ENCODE measurements at regions not wholly inside any gene's neighbourhood (a gene's known extent, or its start where the extent isn't known, plus 50 kb on each side); places are given as distances from the start of the nearest gene placed in this dataset.

GRCh38 chr11:28520291-28520690 is 412.1 kb downstream of the METTL15 start:
- Histone ChIP-seq H3K4me1 (ENCODE audit: control insufficient read depth in 5 of 5, insufficient read depth in 5 of 5, low read length in 5 of 5) (no peaks in the 10 kb centered on the region), H3K27me3 (ENCODE audit: control insufficient read depth in 3 of 3, insufficient read depth in 3 of 3, low read length in 2 of 3) (no peaks in the 10 kb centered on the region), H3K9me3 (ENCODE audit: control insufficient read depth in 4 of 4, insufficient read depth in 3 of 4, low read length in 3 of 4) (no peaks in the 10 kb centered on the region), H3K9ac (ENCODE audit: insufficient read depth in 1 of 2, low read length in 2 of 2) (no peak overlapping the region), H3K36me3 (ENCODE audit: control insufficient read depth in 4 of 4, insufficient read depth in 4 of 4, low read length in 4 of 4) (no peaks in the 10 kb centered on the region), H3K27ac (ENCODE audit: low read depth in 1 of 2, low read length in 1 of 2) (no peak overlapping the region), H3K4me3 (no peak overlapping the region)
- ATAC-seq (ENCODE audit: insufficient read depth, low FRiP score) (no peak), DNase-seq (no peak)
- no peak for TF ChIP-seq CTCF (IDR thresholded peaks at IDR 0.05; ENCODE audit: control extremely low read depth, extremely low read depth)
- WGBS, 2 donors: 85 to 86% methylated on average over 1 of the region's 1 CpG

GRCh38 chr11:28518825-28519224 is 410.6 kb downstream of the METTL15 start:
- TF ChIP-seq CTCF (IDR thresholded peaks at IDR 0.05; ENCODE audit: control extremely low read depth, extremely low read depth): no peak
- Histone ChIP-seq H3K27me3 (ENCODE audit: control insufficient read depth in 3 of 3, insufficient read depth in 3 of 3, low read length in 2 of 3) (no peaks in the 10 kb centered on the region), H3K4me3 (no peak overlapping the region), H3K4me1 (ENCODE audit: control insufficient read depth in 5 of 5, insufficient read depth in 5 of 5, low read length in 5 of 5) (no peaks in the 10 kb centered on the region), H3K9me3 (ENCODE audit: control insufficient read depth in 4 of 4, insufficient read depth in 3 of 4, low read length in 3 of 4) (no peaks in the 10 kb centered on the region), H3K27ac (ENCODE audit: low read depth in 1 of 2, low read length in 1 of 2) (no peak overlapping the region), H3K36me3 (ENCODE audit: control insufficient read depth in 4 of 4, insufficient read depth in 4 of 4, low read length in 4 of 4) (no peaks in the 10 kb centered on the region), H3K9ac (ENCODE audit: insufficient read depth in 1 of 2, low read length in 2 of 2) (no peak overlapping the region)
- no peak for DNase-seq
- ATAC-seq (ENCODE audit: insufficient read depth, low FRiP score): no peak

- ATAC-seq (ENCODE audit: insufficient read depth, low FRiP score) (no peak), DNase-seq (no peak)
- H3K27ac ChIP-seq (ENCODE audit: low read depth in 1 of 2, low read length in 1 of 2): no peak overlapping the region
- WGBS, 2 donors: 68 to 77% methylated on average over 5 of the region's 5 CpGs
- TF ChIP-seq CTCF (IDR thresholded peaks at IDR 0.05; ENCODE audit: control extremely low read depth, extremely low read depth): no peak
- no peaks in the 10 kb centered on the region for H3K27me3 ChIP-seq (ENCODE audit: control insufficient read depth in 3 of 3, insufficient read depth in 3 of 3, low read length in 2 of 3)
- H3K9me3 ChIP-seq (ENCODE audit: control insufficient read depth in 4 of 4, insufficient read depth in 3 of 4, low read length in 3 of 4): peaks cover 0 to 5% (median under 1%) of the 10 kb centered on the region in 4 donors
- H3K4me1 ChIP-seq (ENCODE audit: control insufficient read depth in 5 of 5, insufficient read depth in 5 of 5, low read length in 5 of 5): no peaks in the 10 kb centered on the region
- no peak overlapping the region for H3K4me3 ChIP-seq
- H3K9ac ChIP-seq (ENCODE audit: insufficient read depth in 1 of 2, low read length in 2 of 2): no peak overlapping the region
- H3K36me3 ChIP-seq (ENCODE audit: control insufficient read depth in 4 of 4, insufficient read depth in 4 of 4, low read length in 4 of 4): no peaks in the 10 kb centered on the region
Measured at GRCh38 chr11:28517621-28518020, 409.4 kb downstream of the METTL15 start.

GRCh38 chr11:28514391-28514790 is 406.2 kb downstream of the METTL15 start:
- Histone ChIP-seq H3K4me1 (ENCODE audit: control insufficient read depth in 5 of 5, insufficient read depth in 5 of 5, low read length in 5 of 5) (no peaks in the 10 kb centered on the region), H3K27me3 (ENCODE audit: control insufficient read depth in 3 of 3, insufficient read depth in 3 of 3, low read length in 2 of 3) (no peaks in the 10 kb centered on the region), H3K4me3 (no peak overlapping the region), H3K36me3 (ENCODE audit: control insufficient read depth in 4 of 4, insufficient read depth in 4 of 4, low read length in 4 of 4) (no peaks in the 10 kb centered on the region), H3K27ac (ENCODE audit: low read depth in 1 of 2, low read length in 1 of 2) (no peak overlapping the region), H3K9ac (ENCODE audit: insufficient read depth in 1 of 2, low read length in 2 of 2) (no peak overlapping the region), H3K9me3 (ENCODE audit: control insufficient read depth in 4 of 4, insufficient read depth in 3 of 4, low read length in 3 of 4) (peaks cover 0 to 11% (median 2%) of the 10 kb centered on the region in 4 donors)
- ATAC-seq (ENCODE audit: insufficient read depth, low FRiP score): no peak
- DNase-seq: no peak
- no peak for TF ChIP-seq CTCF (IDR thresholded peaks at IDR 0.05; ENCODE audit: control extremely low read depth, extremely low read depth)
- 91% methylated on average over 2 of the region's 2 CpGs for whole genome bisulfite sequencing, 2 donors

All from lung (tissue), 11 donors.